HEK293 (cell line): ENCODE measurements at regions not wholly inside any gene's neighbourhood (a gene's known extent, or its start where the extent isn't known, plus 50 kb on each side); places are given as distances from the start of the nearest gene placed in this dataset.

Experiments
- CTCF ChIA-PET: fragments of 350-600 bp; formaldehyde crosslinking; extraction: SDS; loops from one replicate; lab custom pipeline; 2021; ENCODE audit warnings: antibody characterized with exemption; lab: Yijun Ruan, JAX
- POLR2A ChIA-PET: fragments of 300-600 bp; formaldehyde crosslinking; extraction: SDS; loops from one replicate; lab custom pipeline; 2020; ENCODE audit warnings: antibody characterized with exemption, inconsistent platforms; lab: Yijun Ruan, JAX
- H3K27ac ChIP-seq: fragments of 200-500 bp; sonication (Bioruptor generic); 2 replicates; pipeline ENCODE4 v1.5.1; 2014; ENCODE audit warnings: low read depth, low read length, control low read depth, inconsistent platforms; ENCODE audit errors: extremely low read depth
- H3K36me3 ChIP-seq, 2 experiments: fragments of 200-500 bp in 1 of 2; sonication (Bioruptor generic) in 1 of 2; 1 replicate in 1 of 2; 2 replicates in 1 of 2; pipeline ENCODE4 v1.5.1; 2014 to 2017; ENCODE audit warnings: inconsistent platforms in 2 of 2, low read length in 2 of 2; ENCODE audit not compliant: control insufficient read depth in 2 of 2, insufficient read depth in 1 of 2
- H3K4me1 ChIP-seq: fragments of 200-500 bp; sonication (Bioruptor generic); 2 replicates; pipeline ENCODE4 v1.5.1; 2014; ENCODE audit warnings: mild to moderate bottlenecking, low read length, inconsistent platforms; ENCODE audit not compliant: control insufficient read depth, insufficient read depth
- H3K4me3 ChIP-seq: 2 replicates; pipeline ENCODE4 v1.5.1; 2011; ENCODE audit warnings: low read depth, mild to moderate bottlenecking, control low read depth, low read length, moderate library complexity
- H3K9me3 ChIP-seq: fragments of 200-500 bp; sonication (Bioruptor generic); 2 replicates; pipeline ENCODE4 v1.5.1; 2014; ENCODE audit warnings: low read depth, low read length, inconsistent platforms; ENCODE audit not compliant: control insufficient read depth, insufficient read depth
- AEBP2 ChIP-seq: fragments of 450-650 bp; formaldehyde crosslinking; IDR thresholded peaks from 2 replicates; pipeline ENCODE4 v1.5.1; 2016; ENCODE audit warnings: missing biosample characterization, missing genetic modification characterization, borderline replicate concordance
- HOXA7 ChIP-seq: sonication (generic); formaldehyde crosslinking; IDR thresholded peaks from 2 replicates; pipeline ENCODE4 v1.8.1; 2022; ENCODE audit warnings: missing genetic modification reagents, borderline replicate concordance
- ZBTB6 ChIP-seq: fragments of 450-650 bp; formaldehyde crosslinking; IDR thresholded peaks from 2 replicates; pipeline ENCODE4 v1.5.1; 2017; ENCODE audit warnings: missing biosample characterization, missing genetic modification characterization
- ZNF18 ChIP-seq: fragments of 450-650 bp; formaldehyde crosslinking; IDR thresholded peaks from 2 replicates; pipeline ENCODE4 v1.5.1; 2016; ENCODE audit warnings: missing biosample characterization, missing genetic modification characterization
- ZNF223 ChIP-seq: fragments of 450-650 bp; formaldehyde crosslinking; IDR thresholded peaks from 2 replicates; pipeline ENCODE4 v1.5.1; 2016; ENCODE audit warnings: missing biosample characterization, missing genetic modification characterization
- ZNF24 ChIP-seq: fragments of 450-650 bp; formaldehyde crosslinking; IDR thresholded peaks from 2 replicates; pipeline ENCODE4 v1.5.1; 2016; ENCODE audit warnings: missing biosample characterization, missing genetic modification characterization
- ZNF324 ChIP-seq: fragments of 450-650 bp; formaldehyde crosslinking; IDR thresholded peaks from 2 replicates; pipeline ENCODE4 v1.5.1; 2016; ENCODE audit warnings: missing biosample characterization, missing genetic modification characterization
- ZNF354C ChIP-seq: fragments of 450-650 bp; formaldehyde crosslinking; IDR thresholded peaks from 2 replicates; pipeline ENCODE4 v1.5.1; 2016; ENCODE audit warnings: missing biosample characterization, missing genetic modification characterization, low read depth, borderline replicate concordance
- ZNF362 ChIP-seq: fragments of 450-650 bp; formaldehyde crosslinking; IDR thresholded peaks from 2 replicates; pipeline ENCODE4 v1.5.1; 2016; ENCODE audit warnings: missing biosample characterization, missing genetic modification characterization
- ZNF366 ChIP-seq: fragments of 450-650 bp; formaldehyde crosslinking; conservative IDR thresholded peaks from 2 replicates; pipeline ENCODE4 v1.5.1; 2016; ENCODE audit warnings: missing biosample characterization, missing genetic modification characterization
- ZNF488 ChIP-seq: fragments of 450-650 bp; formaldehyde crosslinking; IDR thresholded peaks from 2 replicates; pipeline ENCODE4 v1.5.1; 2016; ENCODE audit warnings: missing biosample characterization, missing genetic modification characterization
- ZNF544 ChIP-seq: fragments of 450-650 bp; formaldehyde crosslinking; IDR thresholded peaks from 2 replicates; pipeline ENCODE4 v1.5.0; 2017; ENCODE audit warnings: missing biosample characterization, missing genetic modification characterization
- ZNF560 ChIP-seq: fragments of 450-650 bp; formaldehyde crosslinking; IDR thresholded peaks from 2 replicates; pipeline ENCODE4 v1.5.1; 2017; ENCODE audit warnings: missing biosample characterization, missing genetic modification characterization, borderline replicate concordance
- ZNF692 ChIP-seq: fragments of 450-650 bp; formaldehyde crosslinking; IDR thresholded peaks from 2 replicates; pipeline ENCODE4 v1.5.1; 2016; ENCODE audit warnings: missing biosample characterization, missing genetic modification characterization
- ZNF792 ChIP-seq: fragments of 450-650 bp; formaldehyde crosslinking; IDR thresholded peaks from 2 replicates; pipeline ENCODE4 v1.5.1; 2016; ENCODE audit warnings: missing biosample characterization, missing genetic modification characterization
- ZNF837 ChIP-seq: fragments of 450-650 bp; formaldehyde crosslinking; IDR thresholded peaks from 2 replicates; pipeline ENCODE4 v1.5.1; 2016; ENCODE audit warnings: missing biosample characterization, missing genetic modification characterization
- ZSCAN4 ChIP-seq: fragments of 450-650 bp; formaldehyde crosslinking; IDR thresholded peaks from 2 replicates; pipeline ENCODE4 v1.5.1; 2017; ENCODE audit warnings: missing biosample characterization, missing genetic modification characterization

GRCh38 chr5:84506625-84507024 is 121.9 kb upstream of the EDIL3 start (continued):
- TF ChIP-seq ZNF223 (tag by site-specific recombination) (no peak), AEBP2 (tag by site-specific recombination) (no peak), ZNF560 (no peak), ZBTB6 (tag by site-specific recombination) (no peak), HOXA7 (CRISPR knock-in tag) (no peak)

- TF ChIP-seq ZNF692 (tag by site-specific recombination) (no peak), ZNF366 (0 out of 2 replicates have a peak, but pooled peaks have one; percentile 47)
- CTCF ChIA-PET = no interaction called here
- no peak overlapping the region for H3K27ac ChIP-seq
Observed at GRCh38 chr5:84494453-84494852, 109.8 kb upstream of the EDIL3 start.

GRCh38 chr5:84487963-84488362 is 103.3 kb upstream of the EDIL3 start:
- Histone ChIP-seq H3K4me3 (no peak overlapping the region), H3K27ac (no peak overlapping the region), H3K4me1 (no peaks in the 10 kb centered on the region), H3K9me3 (no peaks in the 10 kb centered on the region), H3K36me3 (no peaks in the 10 kb centered on the region)
- POLR2A ChIA-PET = no interaction called here
- no peak for TF ChIP-seq ZNF792 (tag by site-specific recombination)
- no peak for TF ChIP-seq ZNF488
- TF ChIP-seq ZNF324 (tag by site-specific recombination) = no peak
- no peak for TF ChIP-seq ZNF362
- no peak for TF ChIP-seq ZNF544 (tag by site-specific recombination)
- CTCF ChIA-PET = no interaction called here

More at GRCh38 chr5:84494453-84494852, 109.8 kb upstream of the EDIL3 start:
- no peaks in the 10 kb centered on the region for H3K9me3 ChIP-seq
- no peaks in the 10 kb centered on the region for H3K36me3 ChIP-seq
- no peaks in the 10 kb centered on the region for H3K4me1 ChIP-seq
- H3K4me3 ChIP-seq = no peak overlapping the region
- POLR2A ChIA-PET = no interaction called here

- CTCF ChIA-PET = interaction anchor here (0.8 kb wide), 1 partner anchor 482 kb away, joined by 3 read pairs; no protein-coding TSS in a partner anchor
- H3K4me1 ChIP-seq = no peaks in the 10 kb centered on the region; the same call in 1 of the 2 replicates
- no peaks in the 10 kb centered on the region for H3K9me3 ChIP-seq
- no peaks in the 10 kb centered on the region for H3K36me3 ChIP-seq
- POLR2A ChIA-PET = no interaction called here
- no peak overlapping the region for H3K27ac ChIP-seq
- no peak overlapping the region for H3K4me3 ChIP-seq
- TF ChIP-seq ZNF837 (tag by site-specific recombination) = no peak
- TF ChIP-seq ZNF544 (tag by site-specific recombination) = no peak
- no peak for TF ChIP-seq ZNF18 (tag by site-specific recombination)
- TF ChIP-seq ZSCAN4 (tag by site-specific recombination) = no peak
- no peak for TF ChIP-seq ZNF24 (tag by site-specific recombination)
- no peak for TF ChIP-seq HOXA7 (CRISPR knock-in tag)
- no peak for TF ChIP-seq ZNF354C (tag by site-specific recombination)
Observed at GRCh38 chr5:84480873-84481637, 96.4 kb upstream of the EDIL3 start.
